GM18951 (cell line): ENCODE measurements at regions not wholly inside any gene's neighbourhood (a gene's known extent, or its start where the extent isn't known, plus 50 kb on each side); places are given as distances from the start of the nearest gene placed in this dataset.

Experiments
- POLR2A ChIP-seq: IDR thresholded peaks from 4 replicates; pipeline ENCODE4 v1.6.1; 2011; ENCODE audit warnings: mild to moderate bottlenecking; ENCODE audit not compliant: insufficient read length, insufficient read depth; ENCODE audit errors: extremely low read depth
- in situ Hi-C: fragments of 300-500 bp; cut with MboI; formaldehyde crosslinking; loops from one replicate; pipeline ENCODE4 v1.12.0; 2022; ENCODE audit warnings: low sequenced_read_pairs, mixed read lengths, inconsistent platforms; ENCODE audit not compliant: unreplicated experiment

DNA sequence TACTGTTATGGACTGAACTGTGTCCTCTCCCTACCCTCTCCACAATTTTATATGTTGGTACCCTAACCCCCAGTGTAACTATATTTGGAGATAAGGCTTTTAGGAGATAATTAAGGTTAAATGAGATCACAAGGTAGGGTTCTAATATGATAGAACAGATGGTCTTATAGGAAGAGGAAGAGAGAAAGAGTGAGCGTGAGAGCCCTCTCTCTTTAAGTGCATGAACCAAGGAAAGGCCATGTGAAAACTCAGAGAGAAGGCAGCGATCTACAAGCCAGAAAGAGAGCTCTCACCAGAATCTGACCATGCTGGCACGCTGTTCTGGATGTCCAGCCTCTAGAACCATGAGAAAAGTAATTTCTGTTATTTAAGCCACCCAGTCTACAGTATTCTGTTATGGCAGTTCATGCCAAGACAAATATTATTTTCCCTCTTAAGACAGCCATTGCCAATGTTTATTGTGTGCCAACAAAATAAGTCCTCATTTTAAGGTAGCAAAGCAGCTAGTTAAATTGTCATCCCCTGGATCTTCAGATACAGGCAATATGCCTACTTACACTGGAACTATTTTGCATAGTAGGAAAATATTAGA lies 336.2 kb downstream of the MID1IP1 start:
- TF ChIP-seq POLR2A: no peak
- in situ Hi-C loops: loop anchor here (25.0 kb wide), 1 partner anchor 375 kb away; no protein-coding TSS in a partner anchor

DNA sequence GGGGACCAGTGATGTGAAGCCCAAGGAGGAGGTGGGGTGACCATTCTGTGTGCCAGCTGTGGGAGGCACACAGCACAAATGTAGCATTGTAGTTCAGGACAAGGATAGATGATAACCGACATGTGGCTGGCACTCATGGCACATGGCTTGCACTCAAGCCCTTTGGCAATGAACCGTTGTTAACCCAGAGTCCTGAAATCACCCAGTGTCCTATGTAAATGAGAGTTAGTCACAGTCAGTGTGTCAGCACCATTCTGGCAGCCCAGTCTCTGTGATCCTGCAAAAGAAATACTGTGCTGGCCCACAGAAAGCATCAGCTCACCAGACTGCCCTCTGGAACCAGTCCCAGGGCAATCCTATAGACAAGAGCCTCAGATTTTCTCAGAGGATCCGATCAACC lies 339.3 kb downstream of the MID1IP1 start:
- TF ChIP-seq POLR2A: no peak
- in situ Hi-C loops: loop anchor here (25.0 kb wide), 1 partner anchor 378 kb away; no protein-coding TSS in a partner anchor

DNA sequence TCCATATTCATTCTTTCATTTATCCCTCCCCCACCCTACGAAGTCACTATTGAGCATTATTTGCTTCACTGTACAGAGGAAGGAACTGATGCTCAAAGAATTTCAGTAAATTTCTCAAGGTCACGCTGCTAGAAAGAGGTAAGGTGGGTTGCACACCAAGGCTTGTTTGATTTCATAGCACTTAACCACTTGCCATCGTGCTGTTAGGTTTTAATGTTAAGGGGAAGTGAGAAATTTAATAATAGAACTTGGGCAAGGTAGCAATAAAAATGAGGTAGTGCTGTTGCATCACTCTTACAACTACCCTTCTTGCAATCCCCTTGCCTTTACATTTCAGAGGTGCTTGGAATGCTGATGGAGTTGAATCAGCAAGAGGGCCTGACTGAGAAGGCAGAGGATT lies 343.1 kb downstream of the MID1IP1 start:
- in situ Hi-C loops: loop anchor here (25.0 kb wide), 1 partner anchor 382 kb away; no protein-coding TSS in a partner anchor
- TF ChIP-seq POLR2A: no peak

DNA sequence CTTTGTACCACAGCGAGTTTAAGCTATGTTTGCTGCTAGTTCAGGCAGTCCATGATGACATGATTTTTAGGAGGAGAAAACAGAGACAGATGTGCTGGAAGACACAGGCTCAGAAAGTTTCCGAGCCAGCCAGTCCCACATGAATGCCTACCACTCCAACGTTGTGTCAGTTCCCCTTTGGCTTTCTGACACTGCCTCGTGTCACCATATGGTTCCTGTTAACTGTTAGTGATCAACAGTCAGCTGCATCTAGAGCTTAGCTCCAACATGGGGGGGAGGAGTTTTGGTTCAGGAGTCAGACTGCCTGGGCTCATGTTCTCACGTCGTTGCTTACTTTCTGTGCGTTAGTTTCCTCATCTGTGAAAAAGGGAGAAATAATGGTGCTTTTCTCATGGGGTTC lies 343.7 kb downstream of the MID1IP1 start:
- in situ Hi-C loops: loop anchor here (25.0 kb wide), 1 partner anchor 383 kb away; no protein-coding TSS in a partner anchor
- TF ChIP-seq POLR2A: no peak

DNA sequence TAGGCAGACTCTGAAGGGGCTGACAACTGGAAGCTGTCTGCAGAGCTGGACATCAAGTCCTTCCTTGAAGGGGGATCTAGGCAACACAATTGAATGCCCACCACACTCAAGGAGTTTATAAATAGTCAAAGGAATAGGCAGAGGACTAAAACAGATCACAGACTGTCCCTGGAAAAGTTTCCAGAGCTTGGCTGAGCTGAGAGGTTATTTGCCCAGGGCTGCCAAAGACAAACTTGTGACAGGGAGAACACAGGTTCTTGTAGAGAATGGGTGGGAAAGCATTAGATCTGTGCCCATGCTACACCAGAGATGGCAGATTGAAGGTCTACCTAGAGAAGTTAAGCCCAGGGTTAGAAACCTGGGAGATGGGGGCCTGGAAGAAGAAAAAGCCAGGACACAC lies 344.6 kb downstream of the MID1IP1 start:
- no peak for TF ChIP-seq POLR2A
- in situ Hi-C loops: loop anchor here (25.0 kb wide), 1 partner anchor 384 kb away; no protein-coding TSS in a partner anchor

DNA sequence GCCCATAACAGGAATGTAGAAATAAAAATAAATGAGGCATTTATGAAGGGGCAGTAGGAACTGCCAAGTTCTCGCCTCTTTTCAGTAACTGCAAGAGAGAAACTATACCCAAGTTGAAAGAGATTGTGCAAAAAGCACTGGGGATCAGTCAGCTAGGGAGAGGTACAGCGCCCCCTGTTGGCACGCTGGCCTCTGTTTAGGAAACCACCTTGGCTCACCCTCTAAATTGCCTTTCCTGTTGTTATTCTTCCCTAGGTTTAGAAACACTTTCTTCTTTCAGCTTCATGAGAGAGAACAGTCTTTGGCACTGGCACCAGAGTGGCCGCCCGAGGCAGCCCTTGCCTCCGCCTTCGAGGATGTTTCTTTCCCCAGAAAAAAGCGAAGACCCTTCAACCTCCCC lies 348.5 kb downstream of the MID1IP1 start:
- in situ Hi-C loops: loop anchor here (25.0 kb wide), 1 partner anchor 387 kb away; no protein-coding TSS in a partner anchor
- no peak for TF ChIP-seq POLR2A

DNA sequence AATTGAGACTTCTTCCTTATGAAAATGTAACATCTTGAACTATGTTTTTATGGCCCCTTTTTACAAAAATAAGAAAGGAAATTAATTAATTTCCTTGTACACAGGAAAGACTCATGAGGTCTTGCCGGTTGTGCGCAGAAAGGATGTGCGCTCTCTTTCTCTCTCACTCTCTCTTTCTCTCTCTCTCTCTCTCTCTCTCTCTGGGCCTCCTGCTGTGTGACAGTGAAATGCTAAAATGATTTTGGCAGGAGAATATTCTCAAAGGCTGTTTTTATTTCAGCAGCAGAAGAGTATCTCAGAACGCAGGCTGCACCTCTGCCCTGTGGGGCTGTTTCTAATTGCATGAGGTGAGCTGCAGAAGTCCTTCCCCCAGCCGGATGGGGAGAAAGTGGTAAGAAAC lies 349.0 kb downstream of the MID1IP1 start:
- in situ Hi-C loops: no loop called here
- no peak for TF ChIP-seq POLR2A

DNA sequence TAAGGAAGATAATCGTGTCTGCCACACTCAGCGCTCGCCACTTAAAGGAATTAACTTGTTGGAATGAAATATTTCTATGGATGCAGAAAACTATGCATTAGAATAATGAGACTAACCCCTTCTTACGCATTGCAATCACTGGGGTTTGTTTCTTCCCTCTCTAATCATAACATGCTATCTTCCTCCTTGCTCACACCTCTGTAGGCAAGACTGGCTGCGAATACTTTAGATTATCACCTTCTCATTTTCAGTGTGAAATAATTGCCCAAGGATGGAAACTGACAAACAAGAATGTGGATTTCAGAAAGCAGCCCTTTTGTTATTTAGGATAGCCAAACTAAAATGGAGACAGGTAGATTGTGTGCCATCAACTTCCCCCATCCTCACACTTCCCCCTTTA lies 349.4 kb downstream of the MID1IP1 start:
- TF ChIP-seq POLR2A: no peak
- in situ Hi-C loops: no loop called here

DNA sequence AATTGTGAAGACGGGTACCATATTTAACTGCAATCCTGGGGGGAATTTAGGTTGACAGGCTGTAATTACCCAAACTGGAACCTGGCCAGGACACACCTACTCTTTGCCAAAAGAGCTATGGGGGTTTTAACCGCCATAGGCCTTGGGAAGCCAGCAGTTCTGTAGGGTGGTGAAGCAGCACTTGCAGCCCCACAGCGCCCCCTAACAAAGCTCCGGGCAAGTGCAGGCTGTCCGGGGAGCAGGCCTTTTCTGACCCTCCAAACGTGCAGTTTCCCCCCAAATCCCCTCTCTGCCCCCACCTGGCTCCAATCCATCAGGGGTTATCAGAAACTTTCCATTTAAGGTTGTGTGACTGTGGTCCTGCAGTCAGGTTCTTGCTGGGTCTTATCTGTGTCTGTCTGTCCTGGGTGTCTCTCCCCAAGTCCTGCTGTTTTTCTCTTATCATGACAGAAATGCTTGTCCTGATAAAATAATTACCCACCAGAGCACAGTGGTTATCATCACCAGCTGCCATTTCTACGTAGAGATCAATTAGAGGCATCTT lies 350.9 kb downstream of the MID1IP1 start:
- in situ Hi-C loops: no loop called here

DNA sequence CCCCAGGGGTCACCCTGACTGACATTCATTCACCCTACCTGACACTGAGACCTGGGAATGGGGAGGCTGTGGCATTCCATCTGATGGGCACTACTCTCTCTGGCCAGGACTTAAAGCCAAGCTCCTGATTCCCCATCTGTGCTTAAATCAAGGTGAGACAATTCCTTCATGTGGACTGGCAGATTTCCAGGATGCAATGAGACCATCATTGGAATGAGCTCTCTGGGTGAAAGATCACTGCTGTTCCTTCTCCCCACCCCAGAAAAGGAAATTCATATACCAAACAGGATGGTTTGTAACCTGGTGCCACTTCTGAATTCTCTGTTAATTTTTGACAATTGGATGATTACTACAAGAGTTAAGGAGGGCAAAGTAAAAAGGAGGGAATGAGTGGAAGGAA lies 354.8 kb downstream of the MID1IP1 start:
- in situ Hi-C loops: no loop called here

More for the DNA sequence above, 350.9 kb downstream of the MID1IP1 start:
- no peak for TF ChIP-seq POLR2A

DNA sequence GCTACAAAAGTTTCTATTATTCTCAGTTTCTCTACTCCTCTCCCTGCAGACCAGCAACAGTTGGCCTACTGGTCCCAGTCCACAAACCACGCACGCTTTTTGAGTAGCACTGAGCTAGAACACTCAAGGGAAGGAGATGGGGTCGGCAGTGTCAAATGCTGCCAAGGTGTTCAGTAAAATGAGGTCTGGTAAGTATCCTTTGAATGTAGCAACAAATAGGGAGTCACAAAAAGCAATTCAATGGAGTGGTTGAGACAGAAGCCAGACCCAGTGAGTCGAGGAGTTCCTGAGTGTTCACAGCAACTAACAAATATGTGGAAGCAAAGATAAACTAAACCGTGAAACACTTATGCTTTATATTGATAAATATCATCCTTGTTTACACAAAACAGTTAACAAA lies 355.7 kb downstream of the MID1IP1 start:
- in situ Hi-C loops: no loop called here
- TF ChIP-seq POLR2A: no peak

More for the DNA sequence above, 354.8 kb downstream of the MID1IP1 start:
- no peak for TF ChIP-seq POLR2A

DNA sequence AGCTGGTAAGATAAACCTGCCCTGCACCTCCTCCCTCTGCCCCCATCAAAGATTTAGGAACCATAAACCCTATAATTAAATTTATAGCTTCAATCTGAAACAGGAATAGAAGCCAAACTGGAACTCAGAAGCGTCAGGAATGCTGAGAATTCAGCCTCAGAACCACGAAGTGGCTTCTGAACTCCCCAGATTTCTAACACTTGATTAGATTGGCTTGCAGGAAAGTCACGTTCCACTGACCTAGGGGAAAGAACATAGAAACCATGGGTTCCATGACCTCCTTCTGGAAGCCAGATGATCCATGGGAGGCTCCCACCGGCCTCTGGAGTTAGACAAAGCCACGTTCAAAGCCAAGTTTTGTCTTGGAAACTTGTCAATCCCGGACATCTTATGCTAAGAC lies 356.5 kb downstream of the MID1IP1 start:
- in situ Hi-C loops: no loop called here
- TF ChIP-seq POLR2A: no peak

DNA sequence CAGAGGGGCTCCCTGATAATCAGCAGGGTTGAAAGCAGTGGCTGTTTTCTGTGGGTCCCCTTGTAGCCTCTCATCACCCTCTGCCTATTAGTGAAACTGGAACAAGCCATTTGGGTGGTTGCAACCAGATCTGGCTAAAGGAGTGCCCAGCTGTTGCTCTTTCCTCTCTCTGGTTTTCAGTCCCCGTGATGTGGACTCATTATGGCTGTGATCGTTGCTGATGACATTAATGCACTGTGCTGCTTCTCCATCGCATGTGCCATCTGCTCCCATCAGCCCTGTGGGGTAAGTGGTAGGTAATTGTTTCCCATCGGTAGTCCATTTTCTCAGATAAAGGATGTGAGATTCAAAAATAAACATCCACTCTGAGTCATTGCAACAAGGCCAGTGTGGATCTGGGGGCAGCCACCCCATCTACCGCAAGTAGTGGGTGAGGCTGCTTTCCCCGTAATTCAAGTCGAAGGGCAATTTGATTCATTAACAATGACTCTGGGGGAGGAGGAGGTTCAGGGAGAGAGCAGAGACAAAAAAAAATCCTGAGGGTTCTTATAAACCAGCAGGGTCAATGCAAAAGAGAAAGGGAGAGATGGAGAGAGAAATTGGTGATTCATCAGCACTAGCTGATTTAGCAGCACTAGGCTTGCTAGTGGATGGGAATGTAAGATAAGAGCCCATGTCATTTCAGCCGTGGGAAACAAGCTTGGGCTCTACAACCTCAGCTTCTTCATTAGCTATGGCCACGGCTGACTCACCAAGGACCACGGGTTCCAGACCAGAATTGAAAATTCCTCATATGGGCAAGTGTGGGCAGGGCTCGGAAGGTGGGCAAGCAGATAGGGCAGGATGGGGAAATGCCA lies 357.8 kb downstream of the MID1IP1 start:
- in situ Hi-C loops: no loop called here
- TF ChIP-seq POLR2A: no peak
